ENCODE measurements at regions not wholly inside any gene's neighbourhood (a gene's known extent, or its start where the extent isn't known, plus 50 kb on each side); places are given as distances from the start of the nearest gene placed in this dataset.
A peak's percentile ranks its signal among the peaks of the same experiment; 100 is the strongest.

DNA sequence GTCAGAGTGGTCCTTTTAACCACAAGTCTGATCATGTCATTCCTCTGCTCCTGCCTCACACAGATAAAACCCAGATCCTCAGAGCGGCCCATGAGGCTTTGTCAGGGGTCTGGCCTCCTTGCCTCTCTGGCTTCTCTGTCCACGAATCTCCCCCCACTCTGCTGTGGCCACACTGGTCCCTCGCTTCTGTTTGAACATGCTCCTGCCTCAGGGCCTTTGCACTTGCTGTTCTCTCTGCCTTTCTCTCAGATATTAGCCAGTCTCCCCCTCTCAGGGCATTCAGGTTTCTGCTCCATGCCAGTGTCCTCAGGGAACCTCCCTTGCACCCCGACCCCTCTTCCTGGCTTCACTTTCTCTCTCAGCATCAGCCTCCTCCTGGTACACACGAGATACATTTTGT lies 518.5 kb downstream of the PREX1 start:
- H3K4me1 ChIP-seq (ENCODE audit: control insufficient read depth, insufficient read depth, low read length) = peaks cover 6% of the 10 kb centered on the region
- H3K4me3 ChIP-seq (ENCODE audit: low read depth, low read length) = no peak overlapping the region
- H3K36me3 ChIP-seq (ENCODE audit: control insufficient read depth, insufficient read depth, low read length) = no peaks in the 10 kb centered on the region
- no peaks in the 10 kb centered on the region for H3K9me3 ChIP-seq (ENCODE audit: control insufficient read depth, insufficient read depth, low read length)
- no peak for DNase-seq (ENCODE audit: low read depth in 4 of 6, low spot score in 6 of 6)
- no peak overlapping the region for H3K27ac ChIP-seq (ENCODE audit: low read depth, low read length)
- H3K27me3 ChIP-seq (ENCODE audit: control insufficient read depth, insufficient read depth, low read length) = peaks cover 2% of the 10 kb centered on the region
- 92% methylated on average over 5 of the region's 5 CpGs for WGBS (ENCODE audit: insufficient coverage)

DNA sequence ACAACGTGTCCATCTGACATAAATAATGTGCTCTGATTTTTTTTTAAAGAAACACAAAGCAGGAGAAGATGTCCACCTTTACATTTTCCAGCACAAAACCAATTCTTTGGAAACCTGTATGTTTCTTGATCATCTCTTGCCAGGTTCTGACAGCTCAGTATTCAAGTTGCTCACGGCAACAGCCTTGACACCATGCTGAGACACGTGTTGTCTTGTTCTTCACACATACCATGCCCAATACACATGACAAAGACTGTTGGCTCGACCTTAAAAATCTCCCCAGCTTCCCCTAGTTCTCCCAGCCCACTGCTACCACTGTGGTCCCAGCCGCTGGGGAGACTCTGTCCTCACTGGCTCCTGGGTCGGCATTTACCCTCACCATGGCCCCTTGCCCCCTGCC lies 518.9 kb downstream of the PREX1 start:
- peak in 1 of 6 donors; percentile 25 for DNase-seq (ENCODE audit: low read depth in 4 of 6, low spot score in 6 of 6)

DNA sequence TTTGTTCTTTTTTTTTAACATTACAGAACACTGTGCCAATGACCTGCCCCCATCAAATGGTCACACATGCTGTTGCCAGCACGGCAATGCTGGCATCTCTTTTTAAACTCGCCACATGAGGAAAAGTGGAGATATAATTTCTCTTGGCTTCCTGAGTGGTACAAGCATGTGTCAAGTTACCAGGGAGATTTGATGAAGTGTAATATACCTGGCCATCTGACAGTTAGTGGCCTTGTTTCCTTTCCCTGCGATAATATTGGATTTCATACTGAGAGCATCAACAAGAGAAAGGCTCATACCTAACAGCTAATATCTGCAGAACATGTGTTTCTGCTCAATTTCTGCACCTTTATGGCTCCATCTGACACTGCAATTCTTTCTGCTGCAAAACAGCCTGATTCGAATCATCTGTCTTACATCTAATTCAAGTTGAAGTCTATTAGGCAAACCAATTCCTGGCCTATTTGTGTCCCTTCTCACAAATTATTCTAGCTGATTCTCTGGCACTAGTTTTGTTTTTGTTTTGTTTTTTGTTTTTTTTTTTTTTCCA lies 519.5 kb downstream of the PREX1 start:
- WGBS (ENCODE audit: insufficient coverage) = 100% methylated on average over 2 of the region's 4 CpGs
- H3K4me1 ChIP-seq (ENCODE audit: control insufficient read depth, insufficient read depth, low read length) = peaks cover 6% of the 10 kb centered on the region

More for the DNA sequence above, 518.9 kb downstream of the PREX1 start:
- H3K4me3 ChIP-seq (ENCODE audit: low read depth, low read length) = no peak overlapping the region
- no peaks in the 10 kb centered on the region for H3K36me3 ChIP-seq (ENCODE audit: control insufficient read depth, insufficient read depth, low read length)
- H3K27ac ChIP-seq (ENCODE audit: low read depth, low read length) = no peak overlapping the region
- 24% methylated on average over 5 of the region's 6 CpGs for WGBS (ENCODE audit: insufficient coverage)
- peaks cover 6% of the 10 kb centered on the region for H3K4me1 ChIP-seq (ENCODE audit: control insufficient read depth, insufficient read depth, low read length)
- H3K9me3 ChIP-seq (ENCODE audit: control insufficient read depth, insufficient read depth, low read length) = no peaks in the 10 kb centered on the region
- peaks cover 2% of the 10 kb centered on the region for H3K27me3 ChIP-seq (ENCODE audit: control insufficient read depth, insufficient read depth, low read length)

DNA sequence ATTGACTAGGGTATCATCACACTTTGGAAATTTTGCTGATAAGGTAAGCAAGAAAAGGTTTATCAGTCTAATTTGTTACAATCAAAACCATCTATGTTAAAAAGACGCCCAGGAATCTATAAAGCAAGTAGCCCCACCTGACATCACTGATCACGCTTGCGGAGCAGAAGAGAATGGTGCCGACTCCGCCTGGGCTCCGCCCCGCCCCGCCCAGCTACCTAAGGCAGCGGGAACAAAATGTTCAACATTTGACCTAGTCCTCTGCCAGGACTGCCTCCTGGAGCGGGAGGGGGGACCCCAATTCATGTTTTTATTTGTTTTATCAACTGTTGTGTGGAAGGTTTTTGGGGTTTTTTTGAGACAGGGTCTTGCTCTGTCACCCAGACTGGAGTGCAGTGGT lies 520.5 kb downstream of the PREX1 start:
- Histone ChIP-seq H3K4me1 (ENCODE audit: control insufficient read depth, insufficient read depth, low read length) (peaks cover 6% of the 10 kb centered on the region), H3K9me3 (ENCODE audit: control insufficient read depth, insufficient read depth, low read length) (no peaks in the 10 kb centered on the region), H3K27ac (ENCODE audit: low read depth, low read length) (no peak overlapping the region), H3K4me3 (ENCODE audit: low read depth, low read length) (no peak overlapping the region), H3K27me3 (ENCODE audit: control insufficient read depth, insufficient read depth, low read length) (peaks cover 2% of the 10 kb centered on the region), H3K36me3 (ENCODE audit: control insufficient read depth, insufficient read depth, low read length) (no peaks in the 10 kb centered on the region)
- no peak for DNase-seq (ENCODE audit: low read depth in 4 of 6, low spot score in 6 of 6)
- 78% methylated on average over 10 of the region's 10 CpGs for WGBS (ENCODE audit: insufficient coverage)

More for the DNA sequence above, 519.5 kb downstream of the PREX1 start:
- Histone ChIP-seq H3K4me3 (ENCODE audit: low read depth, low read length) (no peak overlapping the region), H3K36me3 (ENCODE audit: control insufficient read depth, insufficient read depth, low read length) (no peaks in the 10 kb centered on the region), H3K9me3 (ENCODE audit: control insufficient read depth, insufficient read depth, low read length) (no peaks in the 10 kb centered on the region), H3K27me3 (ENCODE audit: control insufficient read depth, insufficient read depth, low read length) (peaks cover 2% of the 10 kb centered on the region), H3K27ac (ENCODE audit: low read depth, low read length) (no peak overlapping the region)
- DNase-seq (ENCODE audit: low read depth in 4 of 6, low spot score in 6 of 6) = peak in 1 of 6 donors; percentile 77

DNA sequence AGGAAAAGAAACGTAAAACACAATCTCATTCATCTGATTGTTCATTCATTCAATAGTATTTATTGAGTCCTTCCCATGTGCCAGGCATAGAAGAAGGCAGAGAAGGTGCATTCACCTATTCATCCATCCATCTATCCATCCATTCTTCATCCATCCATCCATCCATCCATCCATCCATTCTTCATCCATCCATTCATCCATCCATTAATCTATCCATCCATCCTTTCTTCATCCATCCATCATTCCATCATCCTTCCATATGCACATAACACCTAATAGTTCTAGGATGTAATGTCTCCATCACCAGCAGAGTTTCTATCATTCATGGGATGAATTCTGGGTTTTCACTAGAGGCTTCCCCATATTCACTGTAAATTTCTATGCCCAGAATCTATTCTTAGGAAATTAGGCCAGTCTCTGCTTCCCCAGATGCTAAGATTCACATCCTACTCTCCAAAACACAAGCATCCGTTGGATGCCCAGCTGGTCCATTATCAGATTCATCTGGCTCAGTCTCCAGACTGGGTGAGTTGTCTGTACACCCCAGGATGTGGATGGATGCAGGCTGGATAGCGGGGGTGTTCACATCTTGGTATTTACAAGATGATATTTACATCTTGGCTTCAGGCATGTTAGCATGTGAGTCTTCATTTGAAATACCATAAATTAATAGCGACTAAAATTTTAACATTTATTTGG lies 517.7 kb upstream of the SULF2 start:
- Histone ChIP-seq H3K4me1 (ENCODE audit: control insufficient read depth, insufficient read depth, low read length) (peaks cover 5% of the 10 kb centered on the region), H3K4me3 (ENCODE audit: low read depth, low read length) (no peak overlapping the region), H3K27me3 (ENCODE audit: control insufficient read depth, insufficient read depth, low read length) (no peaks in the 10 kb centered on the region), H3K27ac (ENCODE audit: low read depth, low read length) (no peak overlapping the region), H3K9me3 (ENCODE audit: control insufficient read depth, insufficient read depth, low read length) (peaks cover 2% of the 10 kb centered on the region), H3K36me3 (ENCODE audit: control insufficient read depth, insufficient read depth, low read length) (no peaks in the 10 kb centered on the region)
- WGBS (ENCODE audit: insufficient coverage) = 75% methylated on average over 1 of the region's 4 CpGs
- DNase-seq (ENCODE audit: low read depth in 4 of 6, low spot score in 6 of 6) = peak in 1 of 6 donors; percentile 50

DNA sequence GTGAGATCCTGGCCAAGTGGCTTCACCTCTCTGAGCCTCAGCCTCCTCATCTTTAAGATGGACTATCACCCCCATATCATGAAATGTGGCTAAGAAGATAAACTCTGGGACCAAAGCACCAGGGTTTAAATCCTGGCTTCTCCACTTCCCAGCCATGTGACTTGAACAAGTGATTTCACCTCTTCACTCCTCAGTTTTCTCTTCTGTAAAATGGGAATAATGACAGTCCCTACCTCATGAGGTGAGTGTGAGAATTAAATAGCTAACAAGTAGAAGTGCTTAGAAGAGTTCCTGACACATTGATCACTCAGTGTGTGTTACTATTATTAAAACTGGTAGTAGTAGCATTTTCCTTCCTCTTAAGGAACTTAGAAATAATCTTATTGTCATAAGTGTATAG lies 516.9 kb upstream of the SULF2 start:
- H3K27me3 ChIP-seq (ENCODE audit: control insufficient read depth, insufficient read depth, low read length) = no peaks in the 10 kb centered on the region
- H3K27ac ChIP-seq (ENCODE audit: low read depth, low read length) = no peak overlapping the region
- peaks cover 5% of the 10 kb centered on the region for H3K4me1 ChIP-seq (ENCODE audit: control insufficient read depth, insufficient read depth, low read length)
- H3K36me3 ChIP-seq (ENCODE audit: control insufficient read depth, insufficient read depth, low read length) = no peaks in the 10 kb centered on the region
- no peak overlapping the region for H3K4me3 ChIP-seq (ENCODE audit: low read depth, low read length)
- H3K9me3 ChIP-seq (ENCODE audit: control insufficient read depth, insufficient read depth, low read length) = peaks cover 2% of the 10 kb centered on the region
- no peak for DNase-seq (ENCODE audit: low read depth in 4 of 6, low spot score in 6 of 6)

DNA sequence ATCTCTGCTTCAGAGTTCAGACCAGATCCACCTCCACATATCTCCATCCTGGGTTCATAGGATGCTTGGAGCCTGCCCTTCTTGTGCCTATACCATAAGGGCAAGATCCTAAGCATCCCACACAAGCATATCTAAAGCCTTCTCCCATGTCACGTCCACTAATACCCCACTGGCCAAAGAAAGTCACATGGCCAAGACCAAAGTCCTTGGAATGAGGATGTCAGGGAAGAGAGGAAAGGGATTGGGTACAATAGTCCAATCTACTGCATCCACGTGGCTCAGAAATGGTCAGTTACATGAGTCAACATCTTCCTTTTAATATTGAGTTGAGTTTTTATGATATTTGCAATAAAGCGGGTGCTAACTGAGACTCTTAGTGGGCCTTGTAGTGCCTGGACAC lies 515.9 kb upstream of the SULF2 start:
- peaks cover 2% of the 10 kb centered on the region for H3K9me3 ChIP-seq (ENCODE audit: control insufficient read depth, insufficient read depth, low read length)
- H3K27me3 ChIP-seq (ENCODE audit: control insufficient read depth, insufficient read depth, low read length) = peaks cover 3% of the 10 kb centered on the region
- no CpG with 5 or more reads among the region's 3 CpGs for WGBS (ENCODE audit: insufficient coverage)
- no peaks in the 10 kb centered on the region for H3K36me3 ChIP-seq (ENCODE audit: control insufficient read depth, insufficient read depth, low read length)
- no peak overlapping the region for H3K27ac ChIP-seq (ENCODE audit: low read depth, low read length)
- no peak overlapping the region for H3K4me3 ChIP-seq (ENCODE audit: low read depth, low read length)
- no peak for DNase-seq (ENCODE audit: low read depth in 4 of 6, low spot score in 6 of 6)
- H3K4me1 ChIP-seq (ENCODE audit: control insufficient read depth, insufficient read depth, low read length) = peaks cover 5% of the 10 kb centered on the region

DNA sequence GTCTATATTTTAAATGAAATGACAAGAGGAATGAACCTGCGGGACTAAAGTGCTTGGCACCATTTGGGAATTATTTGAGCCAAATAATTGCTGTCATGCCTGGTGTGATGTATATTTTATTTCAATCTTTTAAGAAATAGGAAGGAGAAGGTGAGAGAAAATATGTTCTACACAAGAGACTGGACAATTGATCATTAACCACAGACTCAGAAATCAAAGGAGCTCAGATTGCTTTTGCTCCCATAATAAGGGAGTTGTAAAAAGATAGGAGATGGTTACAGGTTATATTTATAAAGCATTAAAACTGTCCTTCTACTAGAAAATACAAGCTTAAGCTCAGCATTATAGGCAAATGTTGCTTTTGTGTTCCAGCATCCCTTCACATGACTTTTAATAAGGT lies 515.2 kb upstream of the SULF2 start:
- DNase-seq (ENCODE audit: low read depth in 4 of 6, low spot score in 6 of 6) = peak in 1 of 6 donors; percentile 54
- Histone ChIP-seq H3K27ac (ENCODE audit: low read depth, low read length) (no peak overlapping the region), H3K36me3 (ENCODE audit: control insufficient read depth, insufficient read depth, low read length) (no peaks in the 10 kb centered on the region), H3K4me1 (ENCODE audit: control insufficient read depth, insufficient read depth, low read length) (peaks cover 9% of the 10 kb centered on the region), H3K4me3 (ENCODE audit: low read depth, low read length) (no peak overlapping the region), H3K9me3 (ENCODE audit: control insufficient read depth, insufficient read depth, low read length) (peaks cover 2% of the 10 kb centered on the region), H3K27me3 (ENCODE audit: control insufficient read depth, insufficient read depth, low read length) (peaks cover 3% of the 10 kb centered on the region)
- no CpG with 5 or more reads among the region's 1 CpG for WGBS (ENCODE audit: insufficient coverage)

DNA sequence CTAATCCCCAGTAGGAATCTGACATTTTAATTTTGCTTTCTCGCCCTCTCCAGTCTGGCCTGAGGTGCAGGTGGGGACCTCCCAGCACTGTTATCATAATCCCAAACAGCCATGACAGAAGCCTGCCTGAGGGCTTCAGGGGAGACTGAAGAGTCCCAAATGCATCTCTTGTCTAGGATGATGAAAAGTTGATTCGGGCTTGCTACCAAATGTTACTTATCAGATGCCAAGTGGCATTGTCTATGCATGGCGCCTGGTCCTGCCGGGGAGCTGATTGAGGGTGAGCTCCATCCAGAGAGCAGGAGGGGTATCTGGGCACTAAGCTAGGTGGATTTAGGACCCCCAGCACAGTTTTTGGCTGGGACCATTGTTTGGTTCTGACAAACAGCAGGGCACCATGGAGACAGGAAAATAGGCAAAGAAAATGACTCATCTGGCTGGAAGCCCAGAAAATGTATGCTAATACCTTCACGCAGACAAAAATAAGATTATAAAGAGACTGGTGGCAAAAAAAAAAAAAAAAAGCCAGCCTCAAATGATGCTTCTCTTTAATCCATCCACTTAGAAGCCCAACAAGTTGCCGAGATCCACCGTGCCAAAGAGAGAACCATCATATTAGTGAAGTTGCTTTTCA lies 513.7 kb upstream of the SULF2 start:
- Histone ChIP-seq H3K27ac (ENCODE audit: low read depth, low read length) (no peak overlapping the region), H3K4me3 (ENCODE audit: low read depth, low read length) (no peak overlapping the region), H3K36me3 (ENCODE audit: control insufficient read depth, insufficient read depth, low read length) (no peaks in the 10 kb centered on the region), H3K27me3 (ENCODE audit: control insufficient read depth, insufficient read depth, low read length) (peaks cover 3% of the 10 kb centered on the region), H3K9me3 (ENCODE audit: control insufficient read depth, insufficient read depth, low read length) (peaks cover 2% of the 10 kb centered on the region), H3K4me1 (ENCODE audit: control insufficient read depth, insufficient read depth, low read length) (peaks cover 9% of the 10 kb centered on the region)
- WGBS (ENCODE audit: insufficient coverage) = 32% methylated on average over 5 of the region's 7 CpGs
- peak in 4 of 6 donors; percentile 38 to 95 (median 64) for DNase-seq (ENCODE audit: low read depth in 4 of 6, low spot score in 6 of 6)

DNA sequence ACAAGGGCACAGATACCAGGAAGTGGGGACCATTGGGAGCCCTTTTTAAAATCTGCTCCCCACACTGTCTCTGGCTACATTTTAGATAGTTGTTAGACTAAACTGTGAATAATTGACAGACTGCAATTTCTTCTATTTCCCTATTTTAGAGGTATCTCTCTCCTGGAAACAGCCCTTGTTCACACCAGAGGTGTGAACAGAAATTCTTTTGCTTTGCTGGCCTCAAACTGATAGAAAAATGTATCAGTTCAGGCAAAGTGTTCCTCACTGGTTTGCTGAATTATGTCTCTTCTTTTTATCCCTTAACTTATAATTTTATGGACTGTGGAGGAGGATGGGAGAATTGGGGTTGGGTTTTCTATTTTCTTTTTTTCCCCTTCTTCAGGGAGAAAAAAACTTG lies 513.2 kb upstream of the SULF2 start:
- no peak for DNase-seq (ENCODE audit: low read depth in 4 of 6, low spot score in 6 of 6)

More for the DNA sequence above, 513.2 kb upstream of the SULF2 start:
- H3K27me3 ChIP-seq (ENCODE audit: control insufficient read depth, insufficient read depth, low read length) = peaks cover 3% of the 10 kb centered on the region
- H3K4me1 ChIP-seq (ENCODE audit: control insufficient read depth, insufficient read depth, low read length) = peaks cover 9% of the 10 kb centered on the region
- H3K4me3 ChIP-seq (ENCODE audit: low read depth, low read length) = no peak overlapping the region
- no peaks in the 10 kb centered on the region for H3K36me3 ChIP-seq (ENCODE audit: control insufficient read depth, insufficient read depth, low read length)
- H3K9me3 ChIP-seq (ENCODE audit: control insufficient read depth, insufficient read depth, low read length) = peaks cover 2% of the 10 kb centered on the region
- no peak overlapping the region for H3K27ac ChIP-seq (ENCODE audit: low read depth, low read length)

All from spinal cord (tissue), 9 donors.